NCI-H524 treated with DMSO at 0.1 percent for 48 hours (cell line): ENCODE measurements at regions not wholly inside any gene's neighbourhood (a gene's known extent, or its start where the extent isn't known, plus 50 kb on each side); places are given as distances from the start of the nearest gene placed in this dataset.
"Not testable (repeated sequence)": the region's sequence is repeated elsewhere in the genome, so short reads cannot be mapped to it uniquely, and the experiment has no call there.

Experiments used
- DNase-seq: peaks from one replicate; lab custom pipeline; 2025; lab: John Stamatoyannopoulos, UW

DNA sequence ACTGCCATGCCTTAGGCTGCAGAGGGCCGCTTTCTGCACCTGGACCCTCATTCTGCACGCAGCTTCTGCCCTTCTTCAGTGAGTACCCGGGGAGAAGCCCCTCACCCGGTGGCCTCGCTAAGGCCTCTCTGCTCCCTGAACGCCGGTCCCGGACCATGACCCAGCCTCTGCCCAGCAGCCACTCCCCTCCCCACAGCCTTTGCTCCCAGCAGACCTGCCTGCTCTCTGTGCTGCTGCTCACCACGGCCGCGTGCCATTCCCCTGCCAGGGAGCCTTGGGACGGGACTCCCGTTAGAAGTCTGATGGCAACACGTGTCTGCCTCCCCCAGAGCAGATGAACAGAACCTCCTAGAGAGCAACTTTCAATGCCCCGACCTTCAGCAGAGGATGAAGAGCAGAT lies 282.8 kb downstream of the NDUFA10 start:
- no peak for DNase-seq

DNA sequence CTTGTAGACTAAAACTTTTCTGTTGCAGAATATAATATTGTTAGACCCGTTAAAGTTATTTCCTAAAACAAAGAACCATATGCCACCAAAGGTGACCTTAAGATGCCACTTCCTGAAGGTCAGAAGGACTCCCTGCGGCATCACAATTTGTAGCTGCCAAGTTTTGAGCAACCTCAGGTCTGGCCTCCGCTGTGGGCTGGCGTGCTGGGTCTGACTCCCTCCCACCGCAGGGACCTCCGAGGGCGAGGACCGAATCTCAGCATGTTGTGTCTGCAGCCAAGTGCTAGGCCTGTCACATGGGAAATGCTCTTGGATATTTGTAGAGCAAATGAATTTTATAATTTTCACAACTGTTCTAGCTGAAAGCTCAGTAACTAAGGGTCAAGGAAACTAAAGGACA lies 285.9 kb downstream of the NDUFA10 start:
- DNase-seq: no peak

DNA sequence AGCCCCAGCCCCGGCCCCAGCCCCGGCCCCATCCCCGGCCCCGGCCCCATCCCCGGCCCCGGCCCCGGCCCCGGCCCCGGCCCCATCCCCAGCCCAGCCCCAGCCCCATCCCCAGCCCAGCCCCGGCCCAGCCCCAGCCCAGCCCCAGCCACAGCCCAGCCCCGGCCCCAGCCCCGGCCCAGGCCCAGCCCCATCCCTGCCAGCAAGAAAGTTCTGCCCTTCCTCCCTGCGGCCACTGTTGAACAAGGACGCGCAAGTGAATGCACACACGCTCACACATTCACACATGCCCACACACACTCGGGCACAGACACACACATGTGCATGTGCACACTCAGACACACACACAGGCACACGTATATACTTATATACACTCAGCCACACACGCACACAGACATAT lies 287.0 kb downstream of the NDUFA10 start:
- DNase-seq: no peak

DNA sequence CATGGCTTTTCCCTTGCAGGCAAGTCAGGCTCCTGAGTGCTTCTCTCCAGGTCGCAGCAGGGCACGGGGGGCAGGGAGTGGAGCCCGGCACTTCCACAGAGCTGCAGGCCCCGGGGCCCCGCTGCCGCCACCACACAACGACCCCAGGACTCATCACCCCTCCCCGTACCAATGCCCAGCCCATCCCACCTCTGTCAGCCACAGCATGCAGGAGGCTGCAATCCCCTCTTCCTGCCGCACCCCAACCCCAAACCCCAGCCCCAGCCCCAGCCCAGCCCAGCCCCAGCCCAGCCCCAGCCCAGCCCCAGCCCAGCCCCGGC lies 288.0 kb downstream of the NDUFA10 start:
- no peak for DNase-seq

DNA sequence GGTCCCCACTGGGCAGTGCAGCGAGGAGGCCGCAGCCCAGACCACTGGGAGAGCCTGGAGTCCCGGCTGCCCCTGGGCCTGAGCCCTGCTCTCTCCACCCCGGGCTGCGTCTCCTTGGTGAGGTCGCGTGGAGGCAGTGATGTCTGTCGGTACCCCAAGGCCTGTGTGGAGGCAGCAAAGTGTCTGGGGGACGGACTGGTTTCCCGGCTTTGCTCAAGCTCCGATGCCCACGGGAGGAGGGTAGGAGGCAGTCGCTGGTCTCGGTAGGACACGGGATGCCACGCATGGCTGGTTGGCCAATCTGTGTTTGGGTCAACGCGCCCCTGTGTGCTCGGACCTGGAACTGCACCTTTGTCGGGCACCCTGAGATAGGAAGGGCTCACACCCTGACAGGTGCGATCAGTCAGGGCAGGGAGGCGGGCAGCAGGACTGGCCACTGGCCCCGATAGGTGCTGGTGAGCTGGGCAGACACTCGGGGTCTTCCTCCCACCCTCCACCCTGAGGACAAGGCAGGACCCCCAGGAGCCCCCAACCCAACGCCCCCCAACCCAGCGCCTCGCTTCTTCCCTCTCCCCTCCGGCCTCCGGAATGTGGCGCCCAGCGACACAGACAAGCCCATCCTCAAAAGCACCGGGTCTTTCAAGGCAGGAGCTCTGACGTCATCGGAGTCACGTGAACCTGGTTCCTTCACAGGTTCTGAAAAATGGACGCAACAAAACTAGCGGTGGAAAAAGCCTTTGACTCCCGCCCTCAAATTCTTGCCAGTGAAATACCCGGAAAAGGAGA lies 288.6 kb downstream of the NDUFA10 start:
- DNase-seq: no peak

DNA sequence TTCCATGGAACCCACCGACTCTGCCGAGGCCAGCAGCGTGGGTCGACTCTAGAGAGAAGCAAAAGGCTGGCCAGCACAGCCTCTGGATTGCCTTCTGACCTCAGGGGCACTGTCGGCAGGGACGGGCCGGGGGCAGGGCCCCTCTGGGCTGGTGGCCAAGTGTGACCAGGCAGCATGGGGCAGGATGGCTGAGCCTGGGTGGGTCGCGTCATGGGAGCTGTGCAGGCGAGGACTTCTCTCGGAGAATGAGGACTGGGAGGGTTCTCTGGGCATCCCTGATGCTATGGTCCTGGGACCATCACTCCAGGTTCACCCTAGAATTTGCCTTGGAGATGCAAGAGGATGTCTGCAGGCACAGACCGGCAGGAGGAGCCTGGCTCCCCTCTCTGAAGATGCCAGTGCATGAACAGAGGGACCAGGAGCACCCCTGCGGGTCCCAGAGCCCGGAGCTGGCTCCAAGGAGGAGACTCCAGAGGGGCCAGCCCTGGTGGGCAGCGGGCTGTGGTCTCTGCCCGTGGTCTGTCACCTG lies 289.2 kb downstream of the NDUFA10 start:
- DNase-seq: no peak

DNA sequence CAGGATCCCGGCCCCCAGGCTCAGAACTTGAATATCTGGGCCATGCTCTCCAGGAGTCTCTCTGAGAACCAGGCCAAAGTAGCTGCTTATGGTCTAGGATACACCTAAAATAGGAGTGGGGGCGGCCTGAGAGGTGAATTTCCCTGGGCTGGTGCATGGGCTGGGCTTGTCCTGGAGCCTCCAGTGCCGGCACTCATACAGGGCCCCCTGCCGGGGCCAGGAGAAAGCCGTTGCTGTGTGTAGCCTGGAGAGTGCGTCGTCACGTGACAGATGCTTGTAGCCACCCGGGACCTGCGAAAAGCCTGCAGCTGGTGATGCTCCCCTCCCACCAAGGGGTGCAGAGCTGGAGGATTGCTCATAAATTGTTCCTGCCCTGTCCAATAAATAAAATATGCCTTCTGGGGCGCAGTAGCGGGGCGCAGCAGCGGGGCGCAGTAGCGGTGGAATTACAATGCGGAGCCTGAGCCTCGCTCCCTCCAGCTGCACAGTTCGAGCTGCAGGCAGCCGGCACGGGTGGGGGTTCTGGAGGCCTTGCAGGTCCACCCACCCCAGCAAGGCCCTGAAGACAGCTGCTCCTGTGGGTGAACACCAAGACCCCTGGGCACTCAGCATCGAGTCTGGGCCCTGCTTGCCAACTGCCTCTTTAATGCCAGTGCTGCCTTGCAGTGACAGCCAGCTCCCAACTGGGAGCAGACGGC lies 289.9 kb downstream of the NDUFA10 start:
- peak; percentile 17 for DNase-seq

DNA sequence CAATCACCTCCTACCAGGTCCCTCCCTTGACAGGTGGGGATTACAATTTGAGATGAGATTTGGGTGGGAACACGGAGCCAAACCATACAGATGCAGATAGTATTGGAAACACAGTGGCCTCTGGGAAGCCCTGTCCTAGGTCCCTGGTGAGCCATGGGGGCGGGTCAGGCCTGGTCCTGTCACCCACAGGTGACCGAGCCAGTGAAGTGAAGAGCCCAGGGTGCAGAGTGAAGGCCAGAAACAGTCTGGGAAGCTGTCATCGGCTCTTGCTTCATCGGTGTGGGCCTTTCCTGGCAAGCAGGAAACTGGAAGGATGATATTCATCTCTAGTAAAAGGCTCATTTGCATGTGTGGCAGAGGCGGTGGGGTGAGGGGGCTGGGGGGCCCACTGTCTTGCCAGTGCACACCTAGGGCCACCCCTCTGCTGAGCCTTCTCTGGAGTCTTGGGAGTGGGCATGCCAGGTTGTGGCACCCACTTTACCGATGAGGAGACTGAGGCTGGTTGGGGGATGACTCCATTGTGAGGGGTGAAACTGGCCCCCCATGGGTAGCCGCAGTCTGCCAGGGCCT lies 290.6 kb downstream of the NDUFA10 start:
- no peak for DNase-seq

DNA sequence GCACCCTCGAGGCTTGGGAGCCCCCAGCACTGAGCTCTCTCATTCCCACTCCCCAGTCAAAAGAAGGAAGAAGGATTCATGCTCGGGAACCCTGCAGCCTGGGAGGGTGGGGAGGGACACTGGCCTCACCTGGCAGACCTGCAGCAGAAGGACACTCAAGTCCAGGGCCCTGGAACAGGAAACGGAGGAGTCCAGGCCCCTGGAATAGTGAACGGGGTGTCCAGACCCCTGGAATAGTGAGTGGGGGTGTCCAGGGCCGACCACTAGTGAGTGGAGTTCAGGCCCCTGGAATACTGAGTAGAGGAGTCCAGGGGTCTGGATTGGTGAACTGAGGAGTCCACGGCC lies 292.5 kb downstream of the NDUFA10 start:
- DNase-seq: no peak

DNA sequence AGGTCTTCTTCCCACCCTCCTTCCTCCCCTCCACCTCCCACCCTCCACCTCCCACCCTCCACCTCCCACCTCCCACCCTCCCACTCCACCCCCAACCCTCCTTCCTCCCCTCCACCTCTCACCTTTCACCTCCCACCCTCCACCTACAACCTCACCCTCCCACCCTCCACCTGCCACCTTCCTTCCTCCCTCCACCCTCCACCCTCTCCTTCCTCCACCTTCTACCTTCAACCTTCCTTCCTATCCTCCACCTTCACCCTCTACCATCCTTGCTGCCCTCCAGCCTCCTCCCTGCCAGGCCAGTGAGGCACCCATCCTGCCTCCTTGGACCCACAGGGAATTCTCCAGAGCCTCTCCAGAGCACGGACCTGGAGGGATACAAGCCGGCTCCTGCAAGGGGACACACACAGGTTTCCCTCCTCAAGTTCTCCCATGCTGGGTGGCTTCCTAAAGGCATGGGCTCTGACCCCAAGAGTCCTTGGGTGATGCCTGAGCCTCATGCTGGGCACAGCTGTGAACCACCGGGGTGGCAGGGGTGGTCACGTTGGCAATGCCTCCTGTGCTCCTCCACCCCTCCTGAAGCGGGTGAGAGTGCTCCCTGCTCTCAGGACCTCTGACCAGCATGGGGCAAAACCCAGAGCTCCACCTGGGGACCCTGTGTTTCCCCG lies 293.0 kb downstream of the NDUFA10 start:
- no peak for DNase-seq

DNA sequence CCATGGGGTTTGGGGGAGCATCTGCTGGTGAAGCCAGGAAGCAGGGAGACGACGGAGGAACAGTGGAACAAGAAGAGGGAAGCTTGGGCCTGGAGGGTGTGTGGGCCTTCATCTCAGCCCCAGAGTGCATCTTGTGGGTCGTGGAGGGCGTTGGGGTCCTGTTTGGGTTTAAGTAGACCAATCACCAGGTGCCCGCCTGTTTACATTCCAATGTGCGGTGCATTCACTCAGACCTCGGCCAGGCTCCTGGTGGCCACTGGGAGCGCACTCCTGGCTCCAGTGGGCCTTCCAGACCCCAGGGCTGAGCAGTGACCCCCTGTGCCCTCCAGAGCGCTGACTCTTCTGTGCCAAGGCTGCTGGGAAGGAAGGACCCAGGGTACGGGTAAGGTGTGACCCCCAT lies 293.7 kb downstream of the NDUFA10 start:
- no peak for DNase-seq

DNA sequence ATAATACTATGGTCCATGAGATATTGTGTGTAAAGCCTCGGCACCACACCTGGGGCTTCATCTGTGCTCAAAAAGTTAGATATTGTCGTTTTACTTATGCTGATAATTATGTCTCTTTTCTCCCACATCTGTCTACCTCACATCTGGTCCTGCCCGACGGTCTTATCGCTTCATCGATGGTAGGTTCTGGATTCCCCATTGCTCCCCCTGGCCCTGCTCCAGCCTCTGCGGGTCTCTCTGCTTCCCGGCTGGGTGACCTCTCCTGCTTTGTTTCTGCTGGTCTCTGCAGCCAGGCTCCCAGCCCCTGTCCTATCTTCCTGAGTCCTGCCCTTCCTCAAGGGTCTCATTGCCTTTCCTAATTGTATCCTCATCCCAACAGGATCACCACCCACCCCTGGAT lies 294.2 kb downstream of the NDUFA10 start:
- no peak for DNase-seq

DNA sequence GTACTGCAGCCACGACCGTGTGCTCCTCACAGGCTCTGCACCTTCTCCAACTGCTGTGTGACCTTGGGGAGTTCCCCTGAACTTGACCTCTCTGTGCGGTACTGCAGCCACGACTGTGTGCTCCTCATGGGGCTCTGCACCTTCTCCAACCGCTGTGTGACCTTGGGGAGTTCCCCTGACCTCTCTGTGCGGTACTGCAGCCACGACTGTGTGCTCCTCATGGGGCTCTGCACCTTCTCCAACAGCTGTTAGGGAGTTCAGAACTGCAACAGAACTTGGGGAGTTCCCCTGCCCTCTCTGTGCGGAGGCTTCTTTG lies 294.6 kb downstream of the NDUFA10 start:
- not testable (repeated sequence) for DNase-seq

DNA sequence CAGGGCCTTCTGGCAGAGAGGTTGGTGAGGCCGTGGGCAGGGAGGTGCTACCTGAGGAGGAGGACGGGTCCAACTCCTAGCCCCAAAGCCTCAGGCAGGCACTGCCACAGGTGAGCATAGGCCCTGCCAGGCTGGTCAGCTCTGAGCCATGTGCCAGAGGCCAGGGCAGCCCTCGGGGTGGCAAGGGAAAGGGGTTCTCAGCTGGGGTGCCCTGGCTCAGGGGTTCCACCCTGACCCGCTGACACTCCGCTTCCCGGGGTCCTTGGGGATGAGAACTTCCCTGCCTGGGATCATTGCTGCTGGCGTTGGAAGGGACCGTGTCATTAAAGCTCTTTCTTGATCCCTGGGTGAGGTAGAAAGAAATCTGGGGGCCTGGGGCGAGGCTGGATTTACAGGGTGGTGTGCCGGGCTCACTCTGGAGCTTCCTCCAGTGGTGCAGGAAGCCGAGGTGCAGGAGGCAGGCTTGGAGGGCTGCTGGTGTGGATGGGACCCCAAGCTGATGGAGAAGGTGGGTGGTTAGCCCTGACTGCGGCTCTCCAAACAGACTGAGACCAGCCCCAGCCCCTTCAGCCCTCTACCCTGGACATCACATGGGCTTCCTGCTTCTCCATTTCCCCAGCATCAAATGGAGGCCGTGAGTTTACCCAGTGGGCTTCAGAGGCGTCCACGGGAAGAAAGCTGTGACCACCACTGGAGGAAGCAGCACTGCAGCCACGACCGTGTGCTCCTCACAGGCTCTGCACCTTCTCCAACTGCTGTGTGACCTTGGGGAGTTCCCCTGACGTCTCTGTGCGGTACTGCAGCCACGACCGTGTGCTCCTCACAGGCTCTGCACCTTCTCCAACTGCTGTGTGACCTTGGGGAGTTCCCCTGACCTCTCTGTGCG lies 295.2 kb downstream of the NDUFA10 start:
- no peak for DNase-seq

DNA sequence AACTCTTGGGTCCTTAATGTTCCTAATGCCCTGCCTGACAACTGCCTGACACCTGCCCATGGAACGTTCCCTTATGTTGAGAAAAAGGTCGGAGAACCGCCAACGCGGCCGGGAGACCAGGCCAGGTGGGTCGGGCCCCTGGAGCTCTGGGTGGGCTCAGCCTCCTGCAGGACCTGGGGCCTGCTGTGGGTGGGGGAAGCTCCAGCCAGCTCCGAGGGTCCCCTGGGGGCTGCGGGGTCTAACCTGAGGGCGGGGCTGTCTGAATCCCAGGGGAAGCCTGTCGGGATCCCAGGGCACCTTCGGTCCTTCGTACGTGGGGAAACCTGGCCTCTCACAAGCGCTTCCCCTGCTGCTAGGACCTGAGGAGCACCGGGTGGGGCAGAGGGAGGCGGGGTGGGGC lies 296.0 kb downstream of the NDUFA10 start:
- no peak for DNase-seq

DNA sequence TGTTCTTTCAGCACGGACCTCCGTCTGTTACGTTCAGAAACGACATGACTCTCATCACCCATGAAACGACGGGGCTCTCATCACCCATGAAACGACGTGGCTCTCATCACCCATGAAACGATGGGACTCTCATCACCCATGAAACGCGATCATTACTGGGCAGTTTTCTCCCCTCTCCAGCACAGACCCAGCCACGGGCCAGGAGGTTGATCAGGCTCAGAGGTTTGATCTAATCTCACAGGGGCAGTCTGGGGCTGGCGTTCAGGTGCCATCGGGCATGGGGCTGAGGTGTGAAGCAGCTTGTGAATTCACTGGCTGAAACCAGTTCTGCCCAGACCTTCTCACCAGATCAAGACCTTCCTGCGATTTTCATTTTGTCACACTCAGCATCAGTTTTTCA lies 296.4 kb downstream of the NDUFA10 start:
- DNase-seq: no peak

DNA sequence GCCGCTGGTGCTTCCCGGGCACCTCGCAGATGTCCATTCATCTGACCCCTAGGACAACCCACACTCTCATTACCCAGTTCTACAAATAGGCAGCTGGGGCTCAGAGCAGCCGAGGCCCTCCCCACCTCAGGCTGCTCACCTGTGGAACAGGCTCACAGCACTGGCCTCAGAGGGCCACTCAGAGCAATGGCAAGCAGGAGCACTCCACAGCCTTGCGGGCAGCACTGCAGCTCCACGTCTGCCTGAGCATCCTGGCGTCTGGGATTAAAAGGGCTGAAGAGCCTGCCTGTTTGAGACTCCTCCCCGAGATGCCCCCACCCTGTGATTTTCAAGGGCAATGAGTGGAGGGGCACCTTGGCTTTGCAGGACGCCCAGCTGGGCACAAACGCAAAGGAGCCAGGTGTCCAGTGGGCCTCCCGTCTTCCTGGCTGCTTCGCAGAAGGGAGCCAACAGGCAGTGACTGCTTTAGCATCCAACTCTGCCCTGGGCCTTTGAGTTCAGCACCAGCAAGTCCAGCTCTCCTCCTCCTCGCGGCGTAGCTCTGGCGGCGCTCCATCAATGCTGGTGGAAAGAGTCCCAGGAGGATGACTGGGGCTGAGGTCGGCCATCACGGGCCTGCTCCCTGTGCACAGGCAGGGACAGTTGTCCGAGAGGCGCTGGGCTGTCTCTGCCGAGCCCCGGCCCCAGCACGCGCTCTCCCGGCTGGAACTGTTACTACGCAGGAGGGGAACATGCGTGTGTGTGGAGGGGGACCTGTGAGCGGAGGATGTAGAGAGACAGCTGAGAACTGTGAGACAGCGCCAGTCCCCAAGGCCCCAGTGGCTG lies 297.2 kb downstream of the NDUFA10 start:
- no peak for DNase-seq

DNA sequence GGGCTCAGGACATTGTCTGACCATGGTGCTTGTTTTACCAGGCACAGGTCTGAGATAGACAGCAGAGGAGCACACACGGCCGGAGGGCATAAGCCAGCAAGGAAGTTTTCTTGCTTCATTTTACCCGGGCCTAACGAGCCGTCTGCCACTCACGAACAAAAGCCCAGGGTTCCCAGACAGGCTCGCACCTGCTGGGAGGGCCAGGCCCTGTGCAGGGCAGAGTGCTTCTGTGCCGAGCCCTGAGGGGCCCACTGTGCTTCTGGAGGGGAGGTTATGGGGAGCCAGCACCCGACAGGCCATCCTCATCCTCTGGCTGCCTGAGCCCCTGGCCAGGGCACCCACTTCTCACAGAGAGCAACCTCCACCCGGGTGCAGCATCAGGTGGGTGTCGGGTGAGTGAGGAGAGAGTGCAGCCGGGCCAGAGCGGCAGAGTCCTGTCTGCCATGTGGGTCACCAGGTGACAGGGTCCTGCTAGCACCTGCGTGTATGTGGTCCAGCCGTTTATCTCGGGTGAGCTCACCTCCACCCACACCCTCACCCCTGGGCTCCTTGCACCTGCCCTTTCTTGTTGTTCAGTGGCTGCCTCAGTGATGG lies 297.9 kb downstream of the NDUFA10 start:
- DNase-seq: no peak

DNA sequence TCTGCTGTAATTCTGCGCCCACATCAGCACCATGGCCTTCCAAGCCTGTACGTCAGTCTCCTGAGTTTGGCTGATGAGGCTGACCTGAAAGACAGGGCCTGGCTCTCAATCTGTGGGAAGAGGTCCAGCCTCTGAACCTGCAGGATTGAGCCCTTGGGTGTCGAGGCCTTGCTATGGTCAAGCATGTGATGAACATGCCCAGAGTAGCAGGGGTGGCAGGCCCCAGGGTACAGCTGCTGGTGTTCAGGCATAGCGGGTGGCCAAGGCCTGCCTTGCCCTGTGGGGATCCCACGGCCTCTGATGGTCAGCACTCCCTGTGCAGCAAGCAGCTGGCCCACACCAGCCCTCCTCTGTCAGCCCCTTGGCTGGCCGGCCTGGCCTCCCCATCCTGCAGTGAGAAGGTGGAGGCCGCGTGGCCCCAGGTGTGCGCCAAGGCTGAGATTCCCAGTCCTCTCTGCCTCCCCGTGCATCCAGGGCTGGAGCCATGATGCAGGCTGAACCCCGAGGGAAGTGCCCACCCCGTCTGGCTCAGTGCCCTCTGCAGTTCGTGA lies 298.4 kb downstream of the NDUFA10 start:
- no peak for DNase-seq

DNA sequence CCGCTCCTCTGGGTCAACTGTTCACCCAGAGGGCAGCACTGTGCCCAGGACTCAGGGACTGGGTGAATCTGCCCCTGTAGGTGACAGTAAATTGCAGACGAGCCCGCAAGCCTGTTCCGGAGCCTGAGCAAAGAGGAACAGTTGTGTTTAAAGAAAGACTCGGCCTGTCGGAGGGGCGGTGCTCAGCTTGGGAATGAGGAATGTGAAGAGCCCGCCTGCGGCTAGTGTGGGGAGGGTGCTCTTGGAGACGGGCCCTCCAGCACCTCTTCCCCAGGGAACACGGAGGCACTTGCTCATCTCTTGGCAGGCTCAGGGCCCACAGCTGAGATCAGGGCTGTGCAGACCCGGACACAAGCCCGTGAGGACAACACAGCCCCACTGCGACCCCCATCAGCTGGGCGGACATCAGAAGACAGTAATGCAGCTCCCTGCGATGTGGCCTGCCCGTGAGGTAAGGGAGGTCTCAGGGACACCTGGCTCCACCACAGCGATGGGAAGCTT lies 299.0 kb downstream of the NDUFA10 start:
- DNase-seq: no peak
